ENCODE measurements at regions not wholly inside any gene's neighbourhood (a gene's known extent, or its start where the extent isn't known, plus 50 kb on each side); places are given as distances from the start of the nearest gene placed in this dataset.

- TF ChIP-seq CTCF (IDR thresholded peaks at IDR 0.05) (no peak), POLR2A (IDR thresholded peaks at IDR 0.05) (no peak)
These were observed 78.3 kb upstream of the TPM1 start for GRCh38 chr15:62964251-62964650.
